Loucy (cell line): ENCODE measurements at regions not wholly inside any gene's neighbourhood (a gene's known extent, or its start where the extent isn't known, plus 50 kb on each side); places are given as distances from the start of the nearest gene placed in this dataset.
"Not testable (repeated sequence)": the region's sequence is repeated elsewhere in the genome, so short reads cannot be mapped to it uniquely, and the experiment has no call there.

Experiments used
- H2AFZ ChIP-seq: fragments of 200-600 bp; sonication (generic); 2 replicates; pipeline ENCODE4 v1.6.0; 2016; ENCODE audit warnings: antibody characterized with exemption, mild to moderate bottlenecking, low read length, moderate library complexity
- H3F3A ChIP-seq: fragments of 200-600 bp; 2 replicates; pipeline ENCODE4 v1.6.0; 2016; ENCODE audit warnings: antibody characterized with exemption, low read depth, mild to moderate bottlenecking
- H3K27me3 ChIP-seq: fragments of 200-600 bp; sonication (generic); 2 replicates; pipeline ENCODE4 v1.6.1; 2014; ENCODE audit warnings: low read length, mild to moderate bottlenecking; ENCODE audit not compliant: insufficient read depth, poor library complexity, severe bottlenecking
- H3K36me3 ChIP-seq: fragments of 200-600 bp; sonication (generic); 2 replicates; pipeline ENCODE4 v1.6.1; 2016; ENCODE audit warnings: low read length; ENCODE audit not compliant: insufficient read depth
- H3K4me1 ChIP-seq: fragments of 200-600 bp; sonication (generic); 2 replicates; pipeline ENCODE4 v1.5.1; 2014; ENCODE audit warnings: low read length, mild to moderate bottlenecking; ENCODE audit not compliant: insufficient read depth, poor library complexity, severe bottlenecking
- H3K4me2 ChIP-seq: fragments of 200-600 bp; sonication (generic); 2 replicates; pipeline ENCODE4 v1.6.0; 2014; ENCODE audit warnings: antibody characterized with exemption, low read length, low read depth, mild to moderate bottlenecking; ENCODE audit not compliant: poor library complexity, severe bottlenecking
- H3K4me3 ChIP-seq: fragments of 200-600 bp; sonication (generic); 2 replicates; pipeline ENCODE4 v1.5.1; 2014; ENCODE audit warnings: low read length, mild to moderate bottlenecking, mixed read lengths; ENCODE audit not compliant: poor library complexity, severe bottlenecking
- H3K79me2 ChIP-seq: fragments of 200-600 bp; sonication (generic); 2 replicates; pipeline ENCODE4 v1.6.1; 2014; ENCODE audit warnings: low read length; ENCODE audit not compliant: insufficient read depth
- H3K9ac ChIP-seq: fragments of 200-600 bp; sonication (generic); 2 replicates; pipeline ENCODE4 v1.6.0; 2014; ENCODE audit warnings: mild to moderate bottlenecking, low read depth, low read length, moderate library complexity; ENCODE audit not compliant: poor library complexity, severe bottlenecking
- H3K9me2 ChIP-seq: fragments of 200-600 bp; sonication (generic); replicated peaks from 2 replicates; pipeline ENCODE4 v1.6.1; 2016; ENCODE audit warnings: low read depth, low read length, mixed read lengths
- H3K9me3 ChIP-seq: fragments of 200-600 bp; sonication (generic); 2 replicates; pipeline ENCODE4 v1.6.1; 2014; ENCODE audit warnings: mild to moderate bottlenecking, antibody characterized with exemption, low read length, low read depth; ENCODE audit not compliant: insufficient read depth
- H4K20me1 ChIP-seq: fragments of 200-600 bp; sonication (generic); 2 replicates; pipeline ENCODE4 v1.6.0; 2014; ENCODE audit warnings: antibody characterized with exemption, low read length, mild to moderate bottlenecking; ENCODE audit not compliant: insufficient read depth, poor library complexity, severe bottlenecking
- CTCF ChIP-seq: fragments of 200-600 bp; sonication (generic); conservative IDR thresholded peaks from 2 replicates; pipeline ENCODE4 v1.5.1; 2014; ENCODE audit warnings: mild to moderate bottlenecking, antibody characterized with exemption, low read length
- EZH2phosphoT487 ChIP-seq: fragments of 200-600 bp; IDR thresholded peaks from 2 replicates; pipeline ENCODE4 v1.6.1; 2018; ENCODE audit warnings: antibody characterized with exemption, mild to moderate bottlenecking, moderate library complexity, borderline replicate concordance

GRCh38 chr21:20283836-20284235 lies 714.4 kb upstream of the NCAM2 start:
- no peak overlapping the region for H3K4me3 ChIP-seq
- no peak overlapping the region for H2AFZ ChIP-seq

GRCh38 chr21:20292280-20292679 lies 705.9 kb upstream of the NCAM2 start:
- no peaks in the 10 kb centered on the region for H3K9me3 ChIP-seq
- no peaks in the 10 kb centered on the region for H3K9me2 ChIP-seq
- no peaks in the 10 kb centered on the region for H3K27me3 ChIP-seq
- no peak overlapping the region for H3K9ac ChIP-seq
- H3F3A ChIP-seq: no peaks in the 10 kb centered on the region
- no peaks in the 10 kb centered on the region for H3K36me3 ChIP-seq
- no peak for TF ChIP-seq CTCF
- TF ChIP-seq EZH2phosphoT487: no peak
- no peaks in the 10 kb centered on the region for H4K20me1 ChIP-seq
- H2AFZ ChIP-seq: no peak overlapping the region
- no peak overlapping the region for H3K4me2 ChIP-seq
- H3K4me1 ChIP-seq: no peaks in the 10 kb centered on the region
- no peaks in the 10 kb centered on the region for H3K79me2 ChIP-seq
- H3K4me3 ChIP-seq: no peak overlapping the region

More at GRCh38 chr21:20283836-20284235, 714.4 kb upstream of the NCAM2 start:
- no peaks in the 10 kb centered on the region for H4K20me1 ChIP-seq
- no peaks in the 10 kb centered on the region for H3K9me3 ChIP-seq
- no peaks in the 10 kb centered on the region for H3K4me1 ChIP-seq
- H3K9me2 ChIP-seq: no peaks in the 10 kb centered on the region
- H3K9ac ChIP-seq: no peak overlapping the region
- H3K27me3 ChIP-seq: no peaks in the 10 kb centered on the region
- H3K4me2 ChIP-seq: no peak overlapping the region
- H3F3A ChIP-seq: no peaks in the 10 kb centered on the region
- H3K79me2 ChIP-seq: no peaks in the 10 kb centered on the region
- TF ChIP-seq EZH2phosphoT487 (no peak), CTCF (no peak)
- H3K36me3 ChIP-seq: no peaks in the 10 kb centered on the region

- not testable (repeated sequence) for H3K9me2 ChIP-seq, H3K36me3 ChIP-seq, H3K79me2 ChIP-seq, H3K9me3 ChIP-seq, H2AFZ ChIP-seq, H4K20me1 ChIP-seq, H3K4me1 ChIP-seq, H3K27me3 ChIP-seq, H3K9ac ChIP-seq, H3K4me2 ChIP-seq, H3F3A ChIP-seq, H3K4me3 ChIP-seq
These were observed 705.4 kb upstream of the NCAM2 start for GRCh38 chr21:20292854-20293253.

GRCh38 chr21:20301395-20301794 lies 696.8 kb upstream of the NCAM2 start:
- no peaks in the 10 kb centered on the region for H3K79me2 ChIP-seq
- no peak overlapping the region for H3K9ac ChIP-seq
- H3K9me3 ChIP-seq: no peaks in the 10 kb centered on the region
- no peak overlapping the region for H3K4me2 ChIP-seq
- H3K27me3 ChIP-seq: no peaks in the 10 kb centered on the region
- TF ChIP-seq CTCF: no peak
- TF ChIP-seq EZH2phosphoT487: no peak
- H3F3A ChIP-seq: no peaks in the 10 kb centered on the region
- no peak overlapping the region for H3K4me3 ChIP-seq
- no peak overlapping the region for H2AFZ ChIP-seq
- no peaks in the 10 kb centered on the region for H3K4me1 ChIP-seq
- H3K36me3 ChIP-seq: no peaks in the 10 kb centered on the region
- H4K20me1 ChIP-seq: no peaks in the 10 kb centered on the region
- no peaks in the 10 kb centered on the region for H3K9me2 ChIP-seq
